GM19240 (cell line): ENCODE measurements at regions not wholly inside any gene's neighbourhood (a gene's known extent, or its start where the extent isn't known, plus 50 kb on each side); places are given as distances from the start of the nearest gene placed in this dataset.
A peak's percentile ranks its signal among the peaks of the same experiment; 100 is the strongest.

ENCODE experiments used
- DNase-seq: peaks from one replicate; pipeline ENCODE4 v3.0.0; 2011; ENCODE audit warnings: low spot score; ENCODE audit not compliant: insufficient read length

DNA sequence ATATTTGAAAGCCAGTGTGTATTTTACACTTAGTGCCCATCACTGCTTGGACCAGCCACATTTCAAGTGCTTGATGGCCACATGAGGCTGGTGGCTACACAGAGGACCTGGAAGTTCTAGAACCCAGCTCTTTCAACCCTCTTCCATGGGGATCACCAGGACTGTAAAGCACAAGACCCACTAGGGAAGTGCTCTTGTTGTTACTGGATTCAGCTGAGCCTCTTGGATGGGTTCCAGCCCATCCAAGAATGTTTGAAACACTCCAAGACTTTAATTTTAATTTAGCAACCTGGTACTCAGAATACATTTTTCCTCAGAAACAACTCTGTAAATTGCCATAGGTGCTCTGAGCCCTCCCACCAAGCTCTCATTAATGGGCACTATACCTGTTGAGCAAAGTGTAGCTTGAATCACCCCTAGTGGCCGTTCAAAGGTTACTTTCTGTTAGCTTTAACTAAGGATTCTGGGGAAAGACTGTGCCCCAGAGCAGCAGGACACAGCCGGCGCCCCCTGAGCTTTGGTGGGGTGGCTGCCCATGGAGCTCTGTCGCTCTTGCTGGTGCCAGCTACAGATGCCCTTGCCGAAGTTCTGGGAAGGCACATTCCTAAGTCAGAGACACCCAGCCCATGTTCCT is 212.4 kb downstream of the HSD17B3 start:
- DNase-seq, result no peak

- no peak for DNase-seq
Measured at GRCh38 chr9:96088510-96088909, 213.0 kb downstream of the ERCC6L2 start.

DNA sequence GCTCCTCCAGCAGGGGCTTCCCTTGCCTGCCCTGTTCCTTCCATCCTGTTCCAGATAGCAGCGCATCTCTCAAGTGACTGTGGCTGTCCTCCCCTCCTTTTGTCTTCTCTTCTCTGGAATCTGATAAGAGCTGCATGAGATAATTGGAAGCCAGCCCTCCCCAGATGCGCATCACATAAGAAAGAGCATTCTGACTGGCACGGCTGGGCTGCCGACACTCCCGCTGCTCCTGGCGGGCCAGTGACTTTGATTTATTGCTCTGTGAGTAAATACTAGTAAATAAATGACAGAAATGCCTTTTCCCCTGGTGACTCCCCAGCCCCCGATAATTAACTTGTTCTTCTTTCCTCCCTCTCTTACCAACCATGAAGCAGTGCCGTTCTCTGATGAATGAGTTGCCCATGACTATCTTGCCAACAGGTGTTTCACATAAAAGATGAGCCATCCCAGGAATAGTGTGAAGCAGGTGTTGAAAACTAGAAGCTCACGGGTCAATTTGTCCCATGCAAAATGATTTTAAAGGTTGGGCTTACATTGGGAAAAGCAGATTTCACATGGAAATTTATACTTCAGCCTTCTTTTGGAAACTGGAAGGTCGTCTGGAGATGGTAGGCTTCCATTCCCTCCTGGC is 212.3 kb downstream of the ERCC6L2 start:
- no peak for DNase-seq

DNA sequence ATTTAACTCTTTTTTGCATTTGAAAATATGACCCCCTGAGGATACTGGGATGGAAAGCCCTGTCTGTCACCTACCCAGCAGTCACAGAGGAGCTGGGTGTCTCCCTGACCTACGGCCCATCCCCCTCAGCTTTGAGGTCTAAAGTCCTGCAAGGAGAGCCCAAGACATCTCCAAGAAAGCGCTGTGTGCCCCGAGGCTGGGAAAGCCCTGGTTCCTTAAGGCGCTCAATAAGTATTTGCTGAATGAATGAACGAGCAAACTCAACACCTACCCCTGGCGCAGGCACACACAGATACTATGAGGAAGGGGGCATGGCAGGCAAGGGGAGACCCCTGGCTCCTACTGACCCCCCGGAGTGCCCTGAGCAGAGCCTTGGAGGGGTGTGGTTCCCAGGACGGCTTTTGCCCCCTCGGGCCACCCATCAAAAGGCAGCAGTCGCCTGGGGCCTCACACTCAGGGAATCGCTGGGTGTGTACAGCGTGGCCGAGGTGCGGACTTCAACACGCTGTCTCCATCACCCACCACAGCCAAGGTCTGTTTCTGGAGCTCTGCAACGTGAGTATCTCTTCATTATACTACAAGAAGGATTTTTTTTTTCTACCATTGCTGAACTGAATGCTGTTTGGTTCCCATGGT is 211.6 kb downstream of the ERCC6L2 start:
- DNase-seq, result no peak

- DNase-seq, result no peak
Measured at GRCh38 chr9:96085491-96086143, 210.1 kb downstream of the ERCC6L2 start.

DNA sequence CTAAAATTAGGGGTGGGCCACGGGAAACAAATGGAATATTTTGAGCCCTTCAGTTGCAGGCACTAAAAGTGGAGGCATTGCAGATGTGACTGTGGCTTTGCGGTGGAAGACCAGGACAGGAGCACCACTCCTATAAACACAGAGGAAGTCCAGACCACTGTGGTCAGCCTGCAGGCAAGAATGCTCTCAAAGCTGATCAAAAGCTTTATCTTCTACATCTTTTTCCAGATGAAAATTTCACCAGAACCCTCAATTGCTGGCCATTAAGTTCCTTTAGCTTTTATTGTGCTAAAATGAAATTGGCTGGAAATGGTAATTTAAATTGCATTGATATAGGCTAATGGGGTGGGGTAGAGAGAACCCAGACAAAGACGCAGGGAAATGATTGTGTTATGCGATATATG is 208.8 kb downstream of the ERCC6L2 start:
- DNase-seq, result no peak

DNA sequence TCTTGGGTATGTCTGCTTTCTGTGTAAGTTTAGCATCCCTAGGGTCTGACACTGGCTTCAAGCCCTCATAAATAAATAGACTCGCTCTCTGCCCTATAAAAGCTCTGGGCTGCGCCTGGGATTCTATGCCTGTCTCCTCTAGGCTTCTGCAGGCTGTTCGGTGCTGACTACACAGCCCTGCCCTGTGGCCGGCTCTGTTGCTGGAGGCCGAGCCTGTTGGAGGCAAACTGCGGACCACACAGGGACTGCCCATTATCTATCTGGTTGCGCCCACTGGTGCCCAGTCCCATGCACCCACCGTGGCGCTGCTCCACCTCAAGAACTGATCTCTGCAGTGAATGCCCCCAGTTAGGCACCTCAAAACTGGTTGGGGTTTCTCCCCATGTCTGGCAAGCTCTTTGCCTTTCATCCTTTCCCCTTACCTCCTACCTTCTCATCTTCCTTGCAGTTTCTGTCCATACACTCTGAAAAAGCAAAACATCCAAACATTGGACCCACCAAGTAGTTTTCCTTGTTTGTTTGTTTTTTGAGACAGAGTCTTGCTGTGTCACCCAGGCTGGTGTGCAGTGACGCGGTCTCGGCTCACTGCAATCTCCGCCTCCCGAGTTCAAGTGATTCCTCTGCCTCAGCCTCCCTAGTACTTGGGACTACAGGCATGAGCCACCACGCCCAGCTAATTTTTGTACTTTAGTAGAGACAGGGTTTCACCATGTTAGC is 207.2 kb downstream of the ERCC6L2 start:
- no peak for DNase-seq

GRCh38 chr9:96080364-96080763 is 204.9 kb downstream of the ERCC6L2 start:
- no peak for DNase-seq

DNA sequence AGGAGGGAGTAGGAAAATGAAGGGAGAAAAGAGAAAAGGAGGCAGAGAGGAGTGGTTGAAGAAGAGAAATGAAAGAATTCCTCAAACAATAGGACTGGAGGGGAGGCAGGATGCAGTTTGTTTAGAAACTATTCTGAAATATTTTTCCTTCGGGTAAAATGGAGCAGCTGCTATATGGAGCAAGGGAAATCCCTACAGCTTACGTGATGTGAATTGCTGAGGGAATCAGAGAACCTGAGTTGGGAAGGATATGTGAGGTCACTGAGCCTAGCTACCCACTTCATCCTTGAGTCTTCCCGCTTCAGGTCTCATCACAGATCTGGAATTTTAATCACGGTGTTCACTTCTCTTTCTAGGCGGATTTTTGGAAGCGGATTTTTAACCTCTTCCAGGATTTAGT is 204.3 kb downstream of the ERCC6L2 start:
- DNase-seq, result no peak

DNA sequence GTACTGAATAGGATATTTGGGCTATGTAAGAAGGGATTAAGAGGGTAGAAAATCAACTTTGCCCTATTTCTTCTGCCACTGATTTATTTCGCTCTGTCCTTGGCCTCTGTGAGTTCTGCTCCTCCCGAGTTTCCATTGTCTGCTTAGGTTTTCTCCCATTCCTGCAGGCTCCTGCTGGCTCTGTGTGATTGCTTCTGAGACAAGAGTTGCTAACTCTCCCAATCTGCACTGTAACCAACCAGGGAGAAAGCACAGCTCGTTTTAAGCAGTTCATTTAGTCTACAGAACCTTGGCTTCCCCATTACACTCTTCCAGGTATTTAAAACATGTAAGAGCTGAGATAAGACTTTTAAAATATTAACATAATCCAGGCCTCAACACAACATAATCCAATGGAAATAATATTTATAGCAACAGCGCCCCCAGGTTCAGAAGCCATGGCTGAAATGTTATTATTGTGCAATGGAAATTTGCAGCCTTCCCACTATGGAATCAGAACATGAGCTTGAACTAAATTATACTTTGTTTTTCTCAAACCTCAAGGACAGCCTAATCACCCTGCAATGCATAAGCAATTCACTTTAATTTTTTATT is 203.5 kb downstream of the ERCC6L2 start:
- DNase-seq, result no peak

DNA sequence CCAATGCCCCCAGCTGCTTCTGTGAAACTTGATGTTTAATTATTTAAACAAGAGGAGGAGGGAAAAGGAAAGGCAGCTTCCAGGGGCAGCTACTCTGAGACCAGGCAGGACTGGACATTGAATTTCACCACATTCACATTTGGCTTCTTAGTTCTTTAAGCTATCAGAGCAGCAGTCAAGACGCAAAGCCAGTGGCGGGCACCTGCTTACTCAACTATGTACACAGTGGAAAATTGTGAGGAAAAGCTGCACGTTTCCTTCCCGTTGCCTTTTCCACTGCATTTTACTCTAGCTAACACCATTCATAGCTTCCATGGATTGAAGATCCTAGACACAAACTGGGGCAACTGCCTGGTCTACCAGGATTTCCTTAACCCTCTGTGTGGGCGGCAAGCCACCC is 200.3 kb downstream of the ERCC6L2 start:
- DNase-seq, result no peak

DNA sequence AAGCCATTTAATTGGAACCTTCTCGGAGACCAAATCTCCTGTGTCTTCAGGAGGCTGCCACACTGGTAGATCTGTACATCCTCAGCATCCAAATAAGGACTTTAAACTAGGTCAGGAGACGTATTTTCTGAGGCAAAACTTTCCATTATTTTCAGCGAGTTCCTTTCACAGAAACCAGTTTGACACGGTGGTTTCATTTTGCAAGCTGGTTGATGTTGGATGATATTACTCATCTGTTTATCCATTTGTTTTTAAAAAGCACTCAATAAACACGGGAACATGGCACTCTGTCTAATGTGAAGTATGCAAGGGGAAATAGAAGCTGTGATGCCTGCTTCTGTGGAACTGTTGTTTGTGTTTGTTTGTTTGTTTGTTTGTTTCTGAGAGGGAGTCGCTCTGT is 199.6 kb downstream of the ERCC6L2 start:
- DNase-seq, result no peak

- no peak for DNase-seq
Measured at GRCh38 chr9:96073531-96074480, 198.3 kb downstream of the ERCC6L2 start.

- DNase-seq, result no peak
Measured at GRCh38 chr9:96072930-96073329, 197.4 kb downstream of the ERCC6L2 start.

DNA sequence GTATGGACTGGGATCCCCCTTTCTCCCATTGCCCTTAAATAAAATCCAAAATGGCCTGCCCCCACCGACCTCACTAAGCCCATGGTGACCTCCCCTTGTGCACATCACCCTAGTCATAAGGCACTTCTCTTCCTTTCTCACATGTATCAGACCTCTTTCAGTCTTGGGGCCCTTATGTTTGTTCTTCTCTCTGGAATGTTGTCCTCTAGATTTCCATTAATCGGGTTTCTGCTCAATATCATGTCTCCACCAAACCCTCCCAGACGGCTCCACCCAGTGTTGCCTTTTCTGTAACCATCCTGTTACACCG is 196.3 kb downstream of the ERCC6L2 start:
- DNase-seq, result no peak

DNA sequence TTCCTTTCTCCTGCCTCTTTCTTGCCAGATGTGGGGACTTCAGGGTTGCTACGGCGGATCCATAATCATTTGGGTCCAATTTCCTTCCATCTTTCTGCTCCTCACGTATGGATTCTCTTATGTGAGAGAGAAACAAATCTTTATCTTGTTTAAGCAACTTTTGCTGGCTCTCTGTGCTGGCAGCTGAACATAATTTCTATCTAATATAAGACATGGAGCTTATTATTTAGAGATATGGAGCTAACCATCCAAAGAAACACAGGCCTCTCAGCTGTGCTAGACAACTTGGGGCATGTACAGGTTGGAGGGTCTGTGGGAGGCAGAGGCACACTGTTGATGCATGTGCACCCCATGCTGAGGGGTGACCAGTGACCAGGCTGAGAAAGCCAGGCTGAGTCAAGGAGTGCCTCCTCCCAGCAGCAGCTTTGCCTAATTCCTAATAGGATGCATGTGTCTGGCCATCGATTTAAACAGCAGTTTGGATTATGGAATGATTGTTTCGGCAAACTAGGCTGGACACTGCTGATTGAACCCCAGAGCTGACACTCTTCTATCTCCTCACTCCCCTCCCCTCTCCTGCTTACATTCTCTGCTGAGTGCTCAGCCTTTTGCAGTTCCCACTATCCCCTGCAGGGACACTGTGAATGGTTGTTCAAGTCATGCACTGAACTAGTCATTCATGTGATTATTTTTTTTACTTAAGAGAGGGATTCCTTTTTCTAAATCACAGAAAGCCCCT is 195.8 kb downstream of the ERCC6L2 start:
- DNase-seq, result peak; percentile 19

GRCh38 chr9:96069629-96070220 is 194.2 kb downstream of the ERCC6L2 start:
- DNase-seq, result no peak

GRCh38 chr9:96068511-96068910 is 193.0 kb downstream of the ERCC6L2 start:
- DNase-seq, result no peak

GRCh38 chr9:96067600-96067999 is 192.1 kb downstream of the ERCC6L2 start:
- no peak for DNase-seq
